Mammary epithelial cell (primary cell): ENCODE measurements at regions not wholly inside any gene's neighbourhood (a gene's known extent, or its start where the extent isn't known, plus 50 kb on each side); places are given as distances from the start of the nearest gene placed in this dataset.

Experiments
- EZH2 ChIP-seq: IDR thresholded peaks from 2 replicates; pipeline ENCODE4 v1.6.1; 2012; ENCODE audit warnings: low read length, inconsistent platforms, borderline replicate concordance
- TF ChIP-seq, protein P1 (sequence below), 2 donors: IDR thresholded peaks in 1 of 2; conservative IDR thresholded peaks in 1 of 2; 2 replicates each; pipeline ENCODE4 v1.5.1; 2011 to 2012; ENCODE audit warnings: inconsistent platforms in 2 of 2, low read length in 2 of 2, mild to moderate bottlenecking in 2 of 2, control low read depth in 1 of 2, low read depth in 1 of 2; ENCODE audit not compliant: insufficient read depth in 1 of 2; ENCODE audit errors: extremely low read depth in 1 of 2

DNA sequence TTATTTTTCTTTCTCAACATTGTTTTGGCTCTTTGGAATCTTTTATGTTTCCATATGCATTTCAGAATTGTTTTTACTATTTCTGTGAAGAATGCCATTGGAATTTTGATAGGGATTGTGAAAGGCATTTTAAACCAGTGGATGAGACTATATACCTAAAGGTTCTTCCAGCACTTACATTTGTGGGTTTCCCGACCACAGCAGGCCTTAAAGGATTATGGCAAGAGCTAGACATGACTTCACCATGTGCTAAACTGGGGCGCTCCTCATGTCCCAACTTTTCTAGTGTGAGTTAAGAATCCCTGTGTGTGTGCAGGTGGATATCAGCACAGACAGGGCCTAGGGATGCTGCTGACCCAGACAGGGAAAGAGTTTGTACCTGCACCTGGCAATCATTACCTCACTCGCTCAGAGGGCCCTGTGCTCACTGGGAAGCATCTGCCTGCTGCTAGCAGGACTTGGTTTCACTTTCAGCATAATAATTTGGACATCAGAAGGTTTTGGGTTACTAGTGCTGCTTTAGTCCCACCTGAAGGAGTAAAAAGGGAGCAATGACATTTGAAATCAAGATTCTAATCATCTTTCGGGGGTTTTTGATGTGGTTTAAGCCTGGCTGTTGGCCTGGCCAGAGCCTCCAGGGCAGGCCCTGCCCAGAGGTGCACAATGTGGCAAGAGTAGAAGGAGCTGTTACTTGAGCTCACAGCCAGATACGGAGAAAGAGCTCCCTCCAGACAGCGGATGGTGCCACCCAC lies 137.1 kb downstream of the CDC5L start:
- TF ChIP-seq EZH2, result no peak
- TF ChIP-seq, protein P1, sequence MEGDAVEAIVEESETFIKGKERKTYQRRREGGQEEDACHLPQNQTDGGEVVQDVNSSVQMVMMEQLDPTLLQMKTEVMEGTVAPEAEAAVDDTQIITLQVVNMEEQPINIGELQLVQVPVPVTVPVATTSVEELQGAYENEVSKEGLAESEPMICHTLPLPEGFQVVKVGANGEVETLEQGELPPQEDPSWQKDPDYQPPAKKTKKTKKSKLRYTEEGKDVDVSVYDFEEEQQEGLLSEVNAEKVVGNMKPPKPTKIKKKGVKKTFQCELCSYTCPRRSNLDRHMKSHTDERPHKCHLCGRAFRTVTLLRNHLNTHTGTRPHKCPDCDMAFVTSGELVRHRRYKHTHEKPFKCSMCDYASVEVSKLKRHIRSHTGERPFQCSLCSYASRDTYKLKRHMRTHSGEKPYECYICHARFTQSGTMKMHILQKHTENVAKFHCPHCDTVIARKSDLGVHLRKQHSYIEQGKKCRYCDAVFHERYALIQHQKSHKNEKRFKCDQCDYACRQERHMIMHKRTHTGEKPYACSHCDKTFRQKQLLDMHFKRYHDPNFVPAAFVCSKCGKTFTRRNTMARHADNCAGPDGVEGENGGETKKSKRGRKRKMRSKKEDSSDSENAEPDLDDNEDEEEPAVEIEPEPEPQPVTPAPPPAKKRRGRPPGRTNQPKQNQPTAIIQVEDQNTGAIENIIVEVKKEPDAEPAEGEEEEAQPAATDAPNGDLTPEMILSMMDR (conservative IDR thresholded peaks at IDR 0.05 in 1 of 2, IDR thresholded peaks at IDR 0.05 in 1 of 2; ENCODE audit: extremely low read depth in 1 of 2, insufficient read depth in 1 of 2, low read depth in 1 of 2, low read length in 2 of 2), result no peak
